NCI-H1092 treated with DMSO at 0.1 percent for 48 hours (cell line): ENCODE measurements at regions not wholly inside any gene's neighbourhood (a gene's known extent, or its start where the extent isn't known, plus 50 kb on each side); places are given as distances from the start of the nearest gene placed in this dataset.

Experiments used
- DNase-seq: peaks from one replicate; lab custom pipeline; 2025; lab: John Stamatoyannopoulos, UW

- no peak for DNase-seq
These were observed 53.2 kb upstream of the TFEC start for GRCh38 chr7:116083796-116084195.

GRCh38 chr7:116086547-116087045, 56.0 kb upstream of the TFEC start:
- no peak for DNase-seq

- no peak for DNase-seq
These were observed 56.7 kb upstream of the TFEC start for GRCh38 chr7:116087291-116087690.

GRCh38 chr7:116087984-116088383, 57.4 kb upstream of the TFEC start:
- no peak for DNase-seq

- DNase-seq: no peak
These were observed 58.7 kb upstream of the TFEC start for GRCh38 chr7:116089293-116089692.

GRCh38 chr7:116093516-116094301, 63.1 kb upstream of the TFEC start:
- DNase-seq: no peak

GRCh38 chr7:116095396-116095795, 64.8 kb upstream of the TFEC start:
- DNase-seq: no peak

- DNase-seq: no peak
These were observed 66.9 kb upstream of the TFEC start for GRCh38 chr7:116097365-116098009.

- no peak for DNase-seq
These were observed 67.6 kb upstream of the TFEC start for GRCh38 chr7:116098175-116098574.

- DNase-seq: no peak
These were observed 70.1 kb upstream of the TFEC start for GRCh38 chr7:116100626-116101025.

GRCh38 chr7:116101704-116102103, 71.1 kb upstream of the TFEC start:
- DNase-seq: no peak

- DNase-seq: no peak
These were observed 80.9 kb upstream of the TFEC start for GRCh38 chr7:116111475-116111874.

- DNase-seq: no peak
These were observed 82.7 kb upstream of the TFEC start for GRCh38 chr7:116113310-116113709.

GRCh38 chr7:116120839-116121238, 89.5 kb upstream of the TES start:
- no peak for DNase-seq

GRCh38 chr7:116122972-116123595, 87.3 kb upstream of the TES start:
- DNase-seq: peak; percentile 3

GRCh38 chr7:116128139-116128538, 82.2 kb upstream of the TES start:
- no peak for DNase-seq

- no peak for DNase-seq
These were observed 75.0 kb upstream of the TES start for GRCh38 chr7:116135306-116135705.

GRCh38 chr7:116138202-116138801, 72.0 kb upstream of the TES start:
- peak; percentile 59 for DNase-seq

GRCh38 chr7:116139007-116139406, 71.3 kb upstream of the TES start:
- no peak for DNase-seq

- DNase-seq: no peak
These were observed 70.5 kb upstream of the TES start for GRCh38 chr7:116139807-116140206.

- DNase-seq: no peak
These were observed 68.0 kb upstream of the TES start for GRCh38 chr7:116142374-116142773.

- DNase-seq: no peak
These were observed 67.5 kb upstream of the TES start for GRCh38 chr7:116142850-116143249.
